ENCODE measurements at regions not wholly inside any gene's neighbourhood (a gene's known extent, or its start where the extent isn't known, plus 50 kb on each side); places are given as distances from the start of the nearest gene placed in this dataset.
"Not testable (repeated sequence)": the region's sequence is repeated elsewhere in the genome, so short reads cannot be mapped to it uniquely, and the experiment has no call there.

DNA sequence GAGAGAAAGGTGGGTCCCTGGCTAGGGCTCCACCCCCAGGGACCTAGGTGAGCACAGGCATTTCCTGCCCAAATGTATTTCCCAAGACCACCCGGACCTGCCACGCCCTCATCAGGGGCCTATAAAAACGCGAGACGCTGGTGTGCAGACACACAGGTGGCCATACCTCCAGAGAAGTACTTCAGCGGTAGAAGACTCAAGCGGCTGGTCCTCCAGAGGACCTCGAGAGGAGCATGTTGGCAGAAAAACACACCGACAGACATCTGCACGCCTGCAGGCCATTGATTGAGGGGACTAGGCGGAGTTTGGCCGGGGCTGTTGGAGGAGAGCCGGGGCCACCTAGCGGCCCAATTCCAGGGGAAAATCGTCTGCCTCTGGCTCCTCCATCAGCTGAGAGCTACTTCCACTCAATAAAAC lies 695.8 kb upstream of the MMS22L start:
- no peak overlapping the region for H3K27ac Mint-ChIP-seq (ENCODE audit: unreplicated experiment)
- no peak overlapping the region for H3K27ac ChIP-seq (ENCODE audit: low read depth, low read length)
- H3K36me3 ChIP-seq (ENCODE audit: insufficient read depth, low read length), result no peaks in the 10 kb centered on the region
- H2AFZ ChIP-seq (ENCODE audit: low read depth, low read length), result no peak overlapping the region
- H3K4me3 ChIP-seq (ENCODE audit: insufficient read depth, low read depth, low read length), result no peak overlapping the region
- H3K4me2 ChIP-seq (ENCODE audit: low read length), result no peak overlapping the region
- H3K36me3 Mint-ChIP-seq (ENCODE audit: low read depth, unreplicated experiment), result no peaks in the 10 kb centered on the region
- no peaks in the 10 kb centered on the region for H3K79me2 ChIP-seq (ENCODE audit: insufficient read depth, low read length)
- no peak overlapping the region for H3K9ac ChIP-seq (ENCODE audit: low read length)
- no peaks in the 10 kb centered on the region for H3K9me3 ChIP-seq (ENCODE audit: insufficient read depth, low read depth, low read length)
- no peaks in the 10 kb centered on the region for H3K4me1 ChIP-seq (ENCODE audit: insufficient read depth, low read length)
- no peak for FAIRE-seq
- H3K27me3 ChIP-seq (ENCODE audit: insufficient read depth, low read length), result no peaks in the 10 kb centered on the region
- DNase-seq (ENCODE audit: low read depth), result no peak
- no peaks in the 10 kb centered on the region for H4K20me1 ChIP-seq (ENCODE audit: insufficient read depth, low read length)
- no peaks in the 10 kb centered on the region for H3K9me3 Mint-ChIP-seq (ENCODE audit: unreplicated experiment)
- H3K4me1 Mint-ChIP-seq (ENCODE audit: low read depth, unreplicated experiment), result no peaks in the 10 kb centered on the region
- TF ChIP-seq, protein P1, sequence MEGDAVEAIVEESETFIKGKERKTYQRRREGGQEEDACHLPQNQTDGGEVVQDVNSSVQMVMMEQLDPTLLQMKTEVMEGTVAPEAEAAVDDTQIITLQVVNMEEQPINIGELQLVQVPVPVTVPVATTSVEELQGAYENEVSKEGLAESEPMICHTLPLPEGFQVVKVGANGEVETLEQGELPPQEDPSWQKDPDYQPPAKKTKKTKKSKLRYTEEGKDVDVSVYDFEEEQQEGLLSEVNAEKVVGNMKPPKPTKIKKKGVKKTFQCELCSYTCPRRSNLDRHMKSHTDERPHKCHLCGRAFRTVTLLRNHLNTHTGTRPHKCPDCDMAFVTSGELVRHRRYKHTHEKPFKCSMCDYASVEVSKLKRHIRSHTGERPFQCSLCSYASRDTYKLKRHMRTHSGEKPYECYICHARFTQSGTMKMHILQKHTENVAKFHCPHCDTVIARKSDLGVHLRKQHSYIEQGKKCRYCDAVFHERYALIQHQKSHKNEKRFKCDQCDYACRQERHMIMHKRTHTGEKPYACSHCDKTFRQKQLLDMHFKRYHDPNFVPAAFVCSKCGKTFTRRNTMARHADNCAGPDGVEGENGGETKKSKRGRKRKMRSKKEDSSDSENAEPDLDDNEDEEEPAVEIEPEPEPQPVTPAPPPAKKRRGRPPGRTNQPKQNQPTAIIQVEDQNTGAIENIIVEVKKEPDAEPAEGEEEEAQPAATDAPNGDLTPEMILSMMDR (IDR thresholded peaks at IDR 0.05; ENCODE audit: insufficient read depth, low read depth, low read length), result no peak
- TF ChIP-seq EZH2 (IDR thresholded peaks at IDR 0.05; ENCODE audit: insufficient read depth, low read length), result no peak
- no peak overlapping the region for H3K4me3 Mint-ChIP-seq (ENCODE audit: unreplicated experiment)
- no peaks in the 10 kb centered on the region for H3K27me3 Mint-ChIP-seq (ENCODE audit: low read depth, unreplicated experiment)

DNA sequence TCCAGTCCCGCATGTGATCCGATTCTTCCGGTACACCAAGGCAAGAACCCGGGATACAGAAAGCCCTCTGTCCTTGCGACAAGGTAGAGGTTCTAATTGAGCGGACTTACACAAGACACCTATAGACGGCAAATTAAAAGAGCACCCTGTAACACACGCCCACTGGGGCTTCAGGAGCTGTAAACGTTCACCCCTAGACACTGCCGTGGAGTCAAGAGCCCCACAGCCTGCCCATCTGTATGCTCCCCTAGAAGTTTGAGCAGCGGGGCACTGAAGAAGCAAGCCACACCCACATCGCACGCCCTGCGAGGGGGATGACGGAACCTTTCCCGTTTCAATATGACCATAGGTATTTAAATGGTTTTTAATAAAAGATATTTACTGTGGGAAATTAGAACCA lies 696.3 kb upstream of the MMS22L start:
- not testable (repeated sequence) for H3K9ac ChIP-seq (ENCODE audit: low read length); H3K4me1 ChIP-seq (ENCODE audit: insufficient read depth, low read length); H4K20me1 ChIP-seq (ENCODE audit: insufficient read depth, low read length); H3K27ac Mint-ChIP-seq (ENCODE audit: unreplicated experiment); H3K36me3 ChIP-seq (ENCODE audit: insufficient read depth, low read length); H3K4me1 Mint-ChIP-seq (ENCODE audit: low read depth, unreplicated experiment); H3K27me3 ChIP-seq (ENCODE audit: insufficient read depth, low read length); H3K9me3 ChIP-seq (ENCODE audit: insufficient read depth, low read depth, low read length); H3K27ac ChIP-seq (ENCODE audit: low read depth, low read length); H3K4me2 ChIP-seq (ENCODE audit: low read length); FAIRE-seq; H2AFZ ChIP-seq (ENCODE audit: low read depth, low read length); DNase-seq (ENCODE audit: low read depth); H3K27me3 Mint-ChIP-seq (ENCODE audit: low read depth, unreplicated experiment); H3K36me3 Mint-ChIP-seq (ENCODE audit: low read depth, unreplicated experiment); H3K79me2 ChIP-seq (ENCODE audit: insufficient read depth, low read length); H3K9me3 Mint-ChIP-seq (ENCODE audit: unreplicated experiment); H3K4me3 ChIP-seq (ENCODE audit: insufficient read depth, low read depth, low read length); H3K4me3 Mint-ChIP-seq (ENCODE audit: unreplicated experiment)

- H3K27ac ChIP-seq (ENCODE audit: low read depth, low read length), result no peak overlapping the region
- Mint-ChIP-seq H3K4me3 (ENCODE audit: unreplicated experiment) (no peak overlapping the region), H3K27me3 (ENCODE audit: low read depth, unreplicated experiment) (no peaks in the 10 kb centered on the region), H3K27ac (ENCODE audit: unreplicated experiment) (no peak overlapping the region), H3K36me3 (ENCODE audit: low read depth, unreplicated experiment) (no peaks in the 10 kb centered on the region), H3K9me3 (ENCODE audit: unreplicated experiment) (no peaks in the 10 kb centered on the region), H3K4me1 (ENCODE audit: low read depth, unreplicated experiment) (no peaks in the 10 kb centered on the region)
- no peaks in the 10 kb centered on the region for H3K79me2 ChIP-seq (ENCODE audit: insufficient read depth, low read length)
- H4K20me1 ChIP-seq (ENCODE audit: insufficient read depth, low read length), result no peaks in the 10 kb centered on the region
- H3K4me3 ChIP-seq (ENCODE audit: insufficient read depth, low read depth, low read length), result no peak overlapping the region
- H3K9me3 ChIP-seq (ENCODE audit: insufficient read depth, low read depth, low read length), result no peaks in the 10 kb centered on the region
- H3K4me2 ChIP-seq (ENCODE audit: low read length), result no peak overlapping the region
- H3K9ac ChIP-seq (ENCODE audit: low read length), result no peak overlapping the region
- FAIRE-seq (no peak), DNase-seq (ENCODE audit: low read depth) (no peak)
- H2AFZ ChIP-seq (ENCODE audit: low read depth, low read length), result no peak overlapping the region
- TF ChIP-seq, protein P1 (IDR thresholded peaks at IDR 0.05; ENCODE audit: insufficient read depth, low read depth, low read length), result no peak
- no peak for TF ChIP-seq EZH2 (IDR thresholded peaks at IDR 0.05; ENCODE audit: insufficient read depth, low read length)
- H3K36me3 ChIP-seq (ENCODE audit: insufficient read depth, low read length), result no peaks in the 10 kb centered on the region
- H3K4me1 ChIP-seq (ENCODE audit: insufficient read depth, low read length), result no peaks in the 10 kb centered on the region
- H3K27me3 ChIP-seq (ENCODE audit: insufficient read depth, low read length), result no peaks in the 10 kb centered on the region
These were observed 706.4 kb upstream of the MMS22L start for GRCh38 chr6:97989451-97989850.
